HepG2 (cell line): ENCODE measurements at regions not wholly inside any gene's neighbourhood (a gene's known extent, or its start where the extent isn't known, plus 50 kb on each side); places are given as distances from the start of the nearest gene placed in this dataset.

Source experiments
- ATAC-seq: fragments of 200-7000 bp; cut with Tn5 transposase; 3 replicates; pipeline ENCODE4 v1.9.1; 2020; ENCODE audit warnings: mild to moderate bottlenecking, moderate library complexity
- BruUV-seq: library from RNA; stranded (reverse); fragments of 400-500 nt; replicated peaks from 2 replicates; lab custom pipeline; 2021; lab: Mats Ljungman, UMichigan
- CTCF ChIA-PET: fragments of 300-600 bp; formaldehyde crosslinking; extraction: SDS; loops from one replicate; lab custom pipeline; 2021; ENCODE audit warnings: low total read pairs, inconsistent platforms, low intra/inter-chr PET ratio; lab: Yijun Ruan, JAX
- POLR2A ChIA-PET: fragments of 350-600 bp; sonication (Branson Sonifier 250); formaldehyde crosslinking; loops from one replicate; lab custom pipeline; 2020; ENCODE audit warnings: antibody characterized with exemption, inconsistent platforms; lab: Yijun Ruan, JAX
- DNase-seq: peaks from one replicate; pipeline ENCODE4 v3.0.0-alpha.2; 2015; ENCODE audit warnings: low spot score
- FAIRE-seq: peaks from 3 replicates; lab custom pipeline; 2011; peaks lifted over from hg19 to GRCh38; lab: Jason Lieb, UNC
- H2AFZ ChIP-seq: one replicate; pipeline ENCODE4 v1.6.1; 2011; ENCODE audit warnings: low read length, inconsistent platforms
- H3K27ac ChIP-seq: fragments of 300-600 bp; 3 replicates; pipeline ENCODE4 v1.8.0; 2011; ENCODE audit warnings: mixed run types, mild to moderate bottlenecking, mixed read lengths, low read length, inconsistent platforms; ENCODE audit not compliant: insufficient read depth; ENCODE audit errors: extremely low read length
- H3K27me3 ChIP-seq, 2 experiments: fragments of 200-600 bp in 1 of 2; 2 replicates in 1 of 2; 3 replicates in 1 of 2; pipeline versions ENCODE4 v1.6.0 to v1.8.0; 2011; ENCODE audit warnings: low read length in 2 of 2, mild to moderate bottlenecking in 2 of 2, moderate library complexity in 2 of 2, inconsistent platforms in 1 of 2; ENCODE audit not compliant: insufficient read depth in 2 of 2, control insufficient read depth in 1 of 2
- H3K36me3 ChIP-seq, 2 experiments: fragments of 200-600 bp in 1 of 2; replicated peaks in 1 of 2; 2 replicates in 1 of 2; 3 replicates in 1 of 2; pipeline versions ENCODE4 v1.5.1 to v1.8.0; 2011; ENCODE audit warnings: low read length in 2 of 2, inconsistent platforms in 1 of 2; ENCODE audit not compliant: insufficient read depth in 2 of 2, control insufficient read depth in 1 of 2
- H3K4me1 ChIP-seq: 2 replicates; pipeline ENCODE4 v1.5.1; 2012; ENCODE audit warnings: low read length, inconsistent platforms; ENCODE audit not compliant: insufficient read depth
- H3K4me2 ChIP-seq: 2 replicates; pipeline ENCODE4 v1.6.0; 2011; ENCODE audit warnings: low read depth, low read length, inconsistent platforms
- H3K4me3 ChIP-seq, 3 experiments: fragments of 200-600 bp in 1 of 3; sonication (generic), shearing (Covaris generic) in 1 of 3; replicated peaks in 1 of 3; 2 replicates each; pipeline ENCODE4 v1.5.1; 2011 to 2016; ENCODE audit warnings: low read length in 3 of 3, inconsistent platforms in 2 of 3, low read depth in 2 of 3, mild to moderate bottlenecking in 2 of 3, control low read depth in 1 of 3, mixed read lengths in 1 of 3; ENCODE audit not compliant: insufficient read depth in 1 of 3
- H3K79me2 ChIP-seq: one replicate; pipeline ENCODE4 v1.6.1; 2011; ENCODE audit warnings: low read length, inconsistent platforms; ENCODE audit not compliant: insufficient read depth
- H3K9ac ChIP-seq: 2 replicates; pipeline ENCODE4 v1.6.0; 2011; ENCODE audit warnings: mild to moderate bottlenecking, low read depth, low read length, inconsistent platforms; ENCODE audit not compliant: insufficient read depth
- H3K9me3 ChIP-seq: 2 replicates; pipeline ENCODE4 v1.5.1; 2012; ENCODE audit warnings: mild to moderate bottlenecking, low read length
- H4K20me1 ChIP-seq: 2 replicates; pipeline ENCODE4 v1.6.0; 2011; ENCODE audit warnings: inconsistent platforms, mild to moderate bottlenecking, low read length, moderate library complexity; ENCODE audit not compliant: insufficient read depth
- FOXO1 ChIP-seq: sonication (generic); formaldehyde crosslinking; IDR thresholded peaks from 2 replicates; pipeline ENCODE4 v1.4.0; 2020; ENCODE audit warnings: missing genetic modification reagents
- KDM2A ChIP-seq: sonication (generic); formaldehyde crosslinking; IDR thresholded peaks from 2 replicates; pipeline ENCODE4 v1.4.0; 2020; ENCODE audit warnings: low read depth, missing genetic modification reagents, borderline replicate concordance
- NR2F1 ChIP-seq, 2 experiments: fragments of 450-650 bp in 1 of 2; formaldehyde crosslinking in 1 of 2; IDR thresholded peaks; 2 replicates each; pipeline versions ENCODE4 v1.5.0 to v1.6.1; 2016 to 2020; ENCODE audit warnings: mild to moderate bottlenecking in 1 of 2, missing compliant biosample characterization in 1 of 2, missing genetic modification reagents in 1 of 2, moderate library complexity in 1 of 2
- RBAK ChIP-seq: sonication (generic); formaldehyde crosslinking; IDR thresholded peaks from 2 replicates; pipeline ENCODE4 v1.5.1; 2020; ENCODE audit warnings: mild to moderate bottlenecking, missing genetic modification reagents
- ZNF160 ChIP-seq: sonication (generic); formaldehyde crosslinking; IDR thresholded peaks from 2 replicates; pipeline ENCODE4 v1.8.0; 2022; ENCODE audit warnings: mild to moderate bottlenecking, inconsistent platforms, missing genetic modification reagents
- ZNF224 ChIP-seq: sonication (generic); formaldehyde crosslinking; IDR thresholded peaks from 2 replicates; pipeline ENCODE4 v1.5.0; 2020; ENCODE audit warnings: mild to moderate bottlenecking, missing genetic modification reagents
- ZNF33B ChIP-seq: sonication (generic); formaldehyde crosslinking; IDR thresholded peaks from 2 replicates; pipeline ENCODE4 v1.5.1; 2020; ENCODE audit warnings: mild to moderate bottlenecking, missing genetic modification reagents
- ZNF747 ChIP-seq: sonication (generic); formaldehyde crosslinking; IDR thresholded peaks from 2 replicates; pipeline ENCODE4 v1.8.1; 2023; ENCODE audit warnings: missing genetic modification reagents, mild to moderate bottlenecking, borderline replicate concordance
- ZSCAN21 ChIP-seq: sonication (generic); formaldehyde crosslinking; IDR thresholded peaks from 2 replicates; pipeline ENCODE4 v1.8.0; 2022; ENCODE audit warnings: mild to moderate bottlenecking, missing genetic modification reagents, moderate library complexity, borderline replicate concordance
- ZSCAN25 ChIP-seq: sonication (generic); formaldehyde crosslinking; IDR thresholded peaks from 2 replicates; pipeline ENCODE4 v1.8.0; 2022; ENCODE audit warnings: mild to moderate bottlenecking, missing genetic modification reagents
- WGBS: methylation state at CpG from one replicate; pipeline ENCODE4 v1.1.6; 2017; ENCODE audit warnings: low lambda C conversion rate; 5-methylcytosine and 5-hydroxymethylcytosine counted together
- in situ Hi-C: cut with HindIII; loops from 2 replicates; pipeline ENCODE4 v1.10.0; 2017; ENCODE audit warnings: low pct_unique_long_range_greater_than_20kb; ENCODE audit not compliant: extremely low pct_ligation_motif_present
- intact Hi-C: fragments of 100-400 bp; cut with micrococcal nuclease; formaldehyde crosslinking; loops from one replicate; pipeline ENCODE4 v1.10.0; 2022; ENCODE audit not compliant: unreplicated experiment
- TF ChIP-seq, protein P1 (sequence below): sonication (generic); formaldehyde crosslinking; IDR thresholded peaks from 2 replicates; pipeline ENCODE4 v1.4.0; 2020; ENCODE audit warnings: missing genetic modification reagents
- TF ChIP-seq, protein P2 (sequence below): sonication (generic); formaldehyde crosslinking; IDR thresholded peaks from 2 replicates; pipeline ENCODE4 v1.4.0; 2020; ENCODE audit warnings: low read depth, missing genetic modification reagents
- TF ChIP-seq, protein P3 (sequence below): sonication (generic); formaldehyde crosslinking; IDR thresholded peaks from 2 replicates; pipeline ENCODE4 v1.5.1; 2020; ENCODE audit warnings: missing genetic modification reagents, mild to moderate bottlenecking, borderline replicate concordance
- TF ChIP-seq, protein P4 (sequence below): sonication (generic); formaldehyde crosslinking; IDR thresholded peaks from 2 replicates; pipeline ENCODE4 v1.8.1; 2023; ENCODE audit warnings: missing genetic modification reagents, mild to moderate bottlenecking, borderline replicate concordance
- TF ChIP-seq, protein P5 (sequence below): IDR thresholded peaks from 2 replicates; pipeline ENCODE4 v1.6.1; 2016

DNA sequence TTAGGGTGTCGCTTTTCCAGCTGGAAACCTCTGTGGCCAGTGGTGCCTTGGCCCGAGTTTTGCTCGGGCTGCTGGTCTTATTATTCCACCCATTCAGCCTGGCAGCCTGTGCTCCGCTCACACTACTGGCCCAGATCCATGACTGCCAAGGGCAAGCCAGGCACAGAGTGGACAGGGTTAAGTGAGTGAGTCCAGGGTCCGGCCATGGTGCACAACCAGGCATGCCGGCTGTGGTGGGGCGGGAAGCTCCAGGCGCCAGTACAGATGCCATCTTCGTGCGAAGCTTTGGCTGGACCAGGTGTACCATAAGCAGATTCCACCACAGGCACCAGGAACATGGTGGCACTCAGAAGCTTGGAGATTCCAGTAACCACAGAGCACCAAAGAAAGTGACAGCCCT is 580.2 kb upstream of the FAM174A start:
- WGBS, result 25% methylated on average over 5 of the region's 10 CpGs
- no TSS peak for BruUV-seq
- Histone ChIP-seq H3K9ac (no peak overlapping the region), H3K79me2 (no peaks in the 10 kb centered on the region), H3K27ac (no peak overlapping the region), H3K4me1 (no peaks in the 10 kb centered on the region), H3K27me3 (no peaks in the 10 kb centered on the region), H3K36me3 (no peaks in the 10 kb centered on the region), H4K20me1 (0 out of 2 replicates have a peak, but pooled peaks cover 2% of the 10 kb centered on the region), H2AFZ (no peak overlapping the region), H3K4me2 (no peak overlapping the region), H3K4me3 (no peak overlapping the region), H3K9me3 (no peaks in the 10 kb centered on the region)
- ChIA-PET POLR2A (no interaction called here), CTCF (no interaction called here)
- no peak for ATAC-seq
- intact Hi-C loops (no loop called here), in situ Hi-C loops (no loop called here)
- FAIRE-seq, result no peak
- DNase-seq, result no peak
- TF ChIP-seq ZNF33B (no peak), ZNF160 (CRISPR knock-in tag) (no peak), ZNF224 (CRISPR knock-in tag) (no peak), FOXO1 (CRISPR knock-in tag) (no peak), ZSCAN25 (CRISPR knock-in tag) (no peak), ZNF747 (CRISPR knock-in tag) (no peak), NR2F1 (CRISPR knock-in tag; IDR thresholded peaks at IDR 0.05) (no peak), RBAK (CRISPR knock-in tag) (no peak), ZSCAN21 (CRISPR knock-in tag) (no peak), KDM2A (no peak)
- TF ChIP-seq, protein P1, sequence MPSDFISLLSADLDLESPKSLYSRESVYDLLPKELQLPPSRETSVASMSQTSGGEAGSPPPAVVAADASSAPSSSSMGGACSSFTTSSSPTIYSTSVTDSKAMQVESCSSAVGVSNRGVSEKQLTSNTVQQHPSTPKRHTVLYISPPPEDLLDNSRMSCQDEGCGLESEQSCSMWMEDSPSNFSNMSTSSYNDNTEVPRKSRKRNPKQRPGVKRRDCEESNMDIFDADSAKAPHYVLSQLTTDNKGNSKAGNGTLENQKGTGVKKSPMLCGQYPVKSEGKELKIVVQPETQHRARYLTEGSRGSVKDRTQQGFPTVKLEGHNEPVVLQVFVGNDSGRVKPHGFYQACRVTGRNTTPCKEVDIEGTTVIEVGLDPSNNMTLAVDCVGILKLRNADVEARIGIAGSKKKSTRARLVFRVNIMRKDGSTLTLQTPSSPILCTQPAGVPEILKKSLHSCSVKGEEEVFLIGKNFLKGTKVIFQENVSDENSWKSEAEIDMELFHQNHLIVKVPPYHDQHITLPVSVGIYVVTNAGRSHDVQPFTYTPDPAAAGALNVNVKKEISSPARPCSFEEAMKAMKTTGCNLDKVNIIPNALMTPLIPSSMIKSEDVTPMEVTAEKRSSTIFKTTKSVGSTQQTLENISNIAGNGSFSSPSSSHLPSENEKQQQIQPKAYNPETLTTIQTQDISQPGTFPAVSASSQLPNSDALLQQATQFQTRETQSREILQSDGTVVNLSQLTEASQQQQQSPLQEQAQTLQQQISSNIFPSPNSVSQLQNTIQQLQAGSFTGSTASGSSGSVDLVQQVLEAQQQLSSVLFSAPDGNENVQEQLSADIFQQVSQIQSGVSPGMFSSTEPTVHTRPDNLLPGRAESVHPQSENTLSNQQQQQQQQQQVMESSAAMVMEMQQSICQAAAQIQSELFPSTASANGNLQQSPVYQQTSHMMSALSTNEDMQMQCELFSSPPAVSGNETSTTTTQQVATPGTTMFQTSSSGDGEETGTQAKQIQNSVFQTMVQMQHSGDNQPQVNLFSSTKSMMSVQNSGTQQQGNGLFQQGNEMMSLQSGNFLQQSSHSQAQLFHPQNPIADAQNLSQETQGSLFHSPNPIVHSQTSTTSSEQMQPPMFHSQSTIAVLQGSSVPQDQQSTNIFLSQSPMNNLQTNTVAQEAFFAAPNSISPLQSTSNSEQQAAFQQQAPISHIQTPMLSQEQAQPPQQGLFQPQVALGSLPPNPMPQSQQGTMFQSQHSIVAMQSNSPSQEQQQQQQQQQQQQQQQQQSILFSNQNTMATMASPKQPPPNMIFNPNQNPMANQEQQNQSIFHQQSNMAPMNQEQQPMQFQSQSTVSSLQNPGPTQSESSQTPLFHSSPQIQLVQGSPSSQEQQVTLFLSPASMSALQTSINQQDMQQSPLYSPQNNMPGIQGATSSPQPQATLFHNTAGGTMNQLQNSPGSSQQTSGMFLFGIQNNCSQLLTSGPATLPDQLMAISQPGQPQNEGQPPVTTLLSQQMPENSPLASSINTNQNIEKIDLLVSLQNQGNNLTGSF, result no peak
- TF ChIP-seq, protein P2, sequence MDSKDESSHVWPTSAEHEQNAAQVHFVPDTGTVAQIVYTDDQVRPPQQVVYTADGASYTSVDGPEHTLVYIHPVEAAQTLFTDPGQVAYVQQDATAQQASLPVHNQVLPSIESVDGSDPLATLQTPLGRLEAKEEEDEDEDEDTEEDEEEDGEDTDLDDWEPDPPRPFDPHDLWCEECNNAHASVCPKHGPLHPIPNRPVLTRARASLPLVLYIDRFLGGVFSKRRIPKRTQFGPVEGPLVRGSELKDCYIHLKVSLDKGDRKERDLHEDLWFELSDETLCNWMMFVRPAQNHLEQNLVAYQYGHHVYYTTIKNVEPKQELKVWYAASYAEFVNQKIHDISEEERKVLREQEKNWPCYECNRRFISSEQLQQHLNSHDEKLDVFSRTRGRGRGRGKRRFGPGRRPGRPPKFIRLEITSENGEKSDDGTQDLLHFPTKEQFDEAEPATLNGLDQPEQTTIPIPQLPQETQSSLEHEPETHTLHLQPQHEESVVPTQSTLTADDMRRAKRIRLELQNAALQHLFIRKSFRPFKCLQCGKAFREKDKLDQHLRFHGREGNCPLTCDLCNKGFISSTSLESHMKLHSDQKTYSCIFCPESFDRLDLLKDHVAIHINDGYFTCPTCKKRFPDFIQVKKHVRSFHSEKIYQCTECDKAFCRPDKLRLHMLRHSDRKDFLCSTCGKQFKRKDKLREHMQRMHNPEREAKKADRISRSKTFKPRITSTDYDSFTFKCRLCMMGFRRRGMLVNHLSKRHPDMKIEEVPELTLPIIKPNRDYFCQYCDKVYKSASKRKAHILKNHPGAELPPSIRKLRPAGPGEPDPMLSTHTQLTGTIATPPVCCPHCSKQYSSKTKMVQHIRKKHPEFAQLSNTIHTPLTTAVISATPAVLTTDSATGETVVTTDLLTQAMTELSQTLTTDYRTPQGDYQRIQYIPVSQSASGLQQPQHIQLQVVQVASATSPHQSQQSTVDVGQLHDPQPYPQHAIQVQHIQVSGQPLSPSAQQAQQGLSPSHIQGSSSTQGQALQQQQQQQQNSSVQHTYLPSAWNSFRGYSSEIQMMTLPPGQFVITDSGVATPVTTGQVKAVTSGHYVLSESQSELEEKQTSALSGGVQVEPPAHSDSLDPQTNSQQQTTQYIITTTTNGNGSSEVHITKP (CRISPR knock-in tag), result no peak
- TF ChIP-seq, protein P3, sequence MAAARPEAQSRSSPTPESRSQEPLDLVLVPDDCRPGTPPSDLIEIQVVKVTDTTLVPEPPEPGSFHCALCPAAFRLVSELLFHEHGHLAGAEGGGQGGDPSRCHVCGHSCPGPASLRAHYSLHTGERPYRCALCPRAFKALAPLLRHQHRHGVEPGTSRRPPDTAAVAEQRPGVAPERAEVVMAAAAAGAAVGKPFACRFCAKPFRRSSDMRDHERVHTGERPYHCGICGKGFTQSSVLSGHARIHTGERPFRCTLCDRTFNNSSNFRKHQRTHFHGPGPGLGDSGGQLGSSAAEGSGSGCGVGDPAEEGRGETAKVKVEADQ (CRISPR knock-in tag), result no peak
- TF ChIP-seq, protein P4, sequence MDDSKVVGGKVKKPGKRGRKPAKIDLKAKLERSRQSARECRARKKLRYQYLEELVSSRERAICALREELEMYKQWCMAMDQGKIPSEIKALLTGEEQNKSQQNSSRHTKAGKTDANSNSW (CRISPR knock-in tag), result no peak
- TF ChIP-seq, protein P5, sequence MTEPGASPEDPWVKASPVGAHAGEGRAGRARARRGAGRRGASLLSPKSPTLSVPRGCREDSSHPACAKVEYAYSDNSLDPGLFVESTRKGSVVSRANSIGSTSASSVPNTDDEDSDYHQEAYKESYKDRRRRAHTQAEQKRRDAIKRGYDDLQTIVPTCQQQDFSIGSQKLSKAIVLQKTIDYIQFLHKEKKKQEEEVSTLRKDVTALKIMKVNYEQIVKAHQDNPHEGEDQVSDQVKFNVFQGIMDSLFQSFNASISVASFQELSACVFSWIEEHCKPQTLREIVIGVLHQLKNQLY, result no peak
